Natural killer cell (primary cell): ENCODE measurements at regions not wholly inside any gene's neighbourhood (a gene's known extent, or its start where the extent isn't known, plus 50 kb on each side); places are given as distances from the start of the nearest gene placed in this dataset.

Experiments
- ATAC-seq, 3 donors: fragments of 150-1000 bp in 2 of 3; fragments of 200-7000 bp in 1 of 3; cut with Tn5 transposase; 1 replicate in 1 of 3; 2 replicates in 2 of 3; pipeline ENCODE4 v1.10.0; 2021; ENCODE audit warnings: mild to moderate bottlenecking in 2 of 3, moderate library complexity in 2 of 3
- DNase-seq, 2 donors: peaks; one replicate each; pipeline versions ENCODE4 v3.0.0 to v3.0.0-alpha.2; 2013 to 2021; ENCODE audit warnings: mixed read lengths in 1 of 2
- H3K27ac ChIP-seq: one replicate; pipeline ENCODE4 v1.5.1; 2013; ENCODE audit warnings: mild to moderate bottlenecking, low read length
- H3K27me3 ChIP-seq: one replicate; pipeline ENCODE4 v1.6.1; 2013; ENCODE audit warnings: low read length; ENCODE audit not compliant: control insufficient read depth, insufficient read depth
- H3K36me3 ChIP-seq: one replicate; pipeline ENCODE4 v1.6.1; 2013; ENCODE audit warnings: low read length; ENCODE audit not compliant: control insufficient read depth, insufficient read depth
- H3K4me1 ChIP-seq: one replicate; pipeline ENCODE4 v1.6.1; 2013; ENCODE audit warnings: low read length; ENCODE audit not compliant: control insufficient read depth, insufficient read depth
- H3K4me3 ChIP-seq: one replicate; pipeline ENCODE4 v1.5.1; 2013; ENCODE audit warnings: low read length
- H3K9me3 ChIP-seq: one replicate; pipeline ENCODE4 v1.6.1; 2013; ENCODE audit warnings: low read length; ENCODE audit not compliant: control insufficient read depth, insufficient read depth
- H3K27ac Mint-ChIP-seq, 2 donors: one replicate each; pipeline ENCODE4 v1.8.0; 2022; ENCODE audit warnings: mild to moderate bottlenecking in 2 of 2, mixed read lengths in 2 of 2, moderate library complexity in 1 of 2
- H3K27me3 Mint-ChIP-seq, 2 donors: one replicate each; pipeline ENCODE4 v1.8.0; 2022; ENCODE audit warnings: low read depth in 2 of 2, mixed read lengths in 2 of 2
- H3K36me3 Mint-ChIP-seq: one replicate; pipeline ENCODE4 v1.8.0; 2022; ENCODE audit warnings: mixed read lengths
- H3K4me1 Mint-ChIP-seq, 2 donors: one replicate each; pipeline ENCODE4 v1.8.0; 2022; ENCODE audit warnings: mixed read lengths in 2 of 2
- H3K4me3 Mint-ChIP-seq: one replicate; pipeline ENCODE4 v1.8.0; 2022; ENCODE audit warnings: mild to moderate bottlenecking, moderate library complexity, mixed read lengths
- H3K9me3 Mint-ChIP-seq, 2 donors: one replicate each; pipeline ENCODE4 v1.8.0; 2022; ENCODE audit warnings: mixed read lengths in 2 of 2
- CTCF ChIP-seq: fragments of 200-600 bp; IDR thresholded peaks from one replicate; pipeline ENCODE4 v1.8.0; 2022; ENCODE audit warnings: antibody characterized with exemption
- WGBS: methylation state at CpG from one replicate; pipeline ENCODE4 v1.1.7; 2013; ENCODE audit warnings: missing lambda C conversion rate; ENCODE audit not compliant: insufficient coverage; 5-methylcytosine and 5-hydroxymethylcytosine counted together
- intact Hi-C: fragments of 100-400 bp; cut with micrococcal nuclease; formaldehyde crosslinking; loops from one replicate; pipeline ENCODE4 v1.14.2; 2022

- intact Hi-C loops, result no loop called here
- no peak for TF ChIP-seq CTCF
- DNase-seq (peak; percentile 50 to 72), ATAC-seq (peak; percentile 67 to 79 (median 67))
- no peaks in the 10 kb centered on the region for H3K27me3 ChIP-seq
- Mint-ChIP-seq H3K27me3 (peaks cover 2 to 3% of the 10 kb centered on the region in 2 donors), H3K27ac (peak overlapping the region; percentile 56 to 86), H3K4me1 (peaks cover 38 to 63% of the 10 kb centered on the region in 2 donors), H3K4me3 (peak overlapping the region; percentile 21), H3K9me3 (peaks cover 0 to 8% of the 10 kb centered on the region in 2 donors), H3K36me3 (no peaks in the 10 kb centered on the region)
- peaks cover 81% of the 10 kb centered on the region for H3K4me1 ChIP-seq
- H3K36me3 ChIP-seq, result no peaks in the 10 kb centered on the region
- no peak overlapping the region for H3K4me3 ChIP-seq
- no peaks in the 10 kb centered on the region for H3K9me3 ChIP-seq
- H3K27ac ChIP-seq, result peak overlapping the region; percentile 87
- 52% methylated on average over 16 of the region's 17 CpGs for WGBS
Observed at GRCh38 chr1:25001125-25001915, 71.2 kb upstream of the RUNX3 start.

DNA sequence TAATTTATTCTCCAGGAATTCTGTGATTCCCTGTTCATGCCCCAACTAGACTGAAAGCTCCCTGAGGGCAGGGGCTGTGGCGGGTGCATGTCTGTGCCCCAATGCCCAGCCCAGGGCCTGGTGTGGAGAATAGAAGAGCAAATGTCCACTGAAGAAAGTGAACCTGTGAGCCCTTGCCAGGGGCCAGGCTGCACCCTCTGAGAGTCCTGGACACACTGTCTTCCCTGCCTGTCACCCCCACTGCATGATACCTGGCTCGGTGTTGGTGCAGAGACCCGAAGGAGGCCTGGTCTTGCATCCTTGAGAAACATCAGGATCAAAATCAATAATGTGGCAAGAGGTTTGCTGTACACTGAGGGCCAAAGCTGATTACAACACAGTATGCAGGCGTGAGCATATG is 69.8 kb upstream of the RUNX3 start:
- H3K4me3 Mint-ChIP-seq, result no peak overlapping the region
- no peak for TF ChIP-seq CTCF
- peak overlapping the region in 1 of 2 donors; percentile 65 for H3K27ac Mint-ChIP-seq
- 97% methylated on average over 4 of the region's 4 CpGs for WGBS
- Histone ChIP-seq H3K27ac (no peak overlapping the region), H3K27me3 (no peaks in the 10 kb centered on the region), H3K4me3 (no peak overlapping the region), H3K4me1 (peaks cover 84% of the 10 kb centered on the region), H3K36me3 (no peaks in the 10 kb centered on the region), H3K9me3 (no peaks in the 10 kb centered on the region)
- no peaks in the 10 kb centered on the region for H3K36me3 Mint-ChIP-seq
- no peaks in the 10 kb centered on the region for H3K27me3 Mint-ChIP-seq
- DNase-seq (no peak), ATAC-seq (no peak)
- H3K9me3 Mint-ChIP-seq, result peaks cover 0 to 8% of the 10 kb centered on the region in 2 donors
- intact Hi-C loops, result loop anchor here (5.0 kb wide), 1 partner anchor 38 kb away; no protein-coding TSS in a partner anchor
- H3K4me1 Mint-ChIP-seq, result peaks cover 46 to 70% of the 10 kb centered on the region in 2 donors

DNA sequence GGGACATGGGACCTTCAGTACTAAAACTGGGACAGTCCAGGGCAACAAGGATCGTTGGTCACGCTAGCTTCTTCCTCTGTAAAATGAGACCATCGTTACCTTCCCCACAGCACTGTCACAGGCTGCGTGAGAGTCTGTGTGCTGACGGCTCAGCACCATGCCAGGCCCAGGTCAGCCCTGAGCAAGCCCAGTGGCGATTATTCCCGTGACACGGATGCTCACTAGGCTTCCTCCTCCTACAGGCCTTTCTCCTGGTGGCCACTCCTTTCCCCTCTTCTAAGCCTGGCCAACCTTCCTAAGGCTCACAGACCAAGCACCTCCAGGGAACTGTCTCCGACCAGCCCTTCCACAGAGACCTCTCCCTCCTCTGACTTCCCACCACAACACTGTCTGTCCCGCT is 69.3 kb upstream of the RUNX3 start:
- peak overlapping the region; percentile 36 to 65 for H3K27ac Mint-ChIP-seq
- TF ChIP-seq CTCF, result no peak

More for the DNA sequence above, 69.3 kb upstream of the RUNX3 start:
- H3K4me1 ChIP-seq, result peaks cover 84% of the 10 kb centered on the region
- peaks cover 0 to 8% of the 10 kb centered on the region in 2 donors for H3K9me3 Mint-ChIP-seq
- 81% methylated on average over 10 of the region's 10 CpGs for WGBS
- peaks cover 46 to 67% of the 10 kb centered on the region in 2 donors for H3K4me1 Mint-ChIP-seq
- no peaks in the 10 kb centered on the region for H3K27me3 ChIP-seq
- DNase-seq, result no peak
- no peak overlapping the region for H3K4me3 ChIP-seq
- H3K9me3 ChIP-seq, result no peaks in the 10 kb centered on the region
- H3K27me3 Mint-ChIP-seq, result no peaks in the 10 kb centered on the region
- H3K4me3 Mint-ChIP-seq, result no peak overlapping the region
- H3K36me3 Mint-ChIP-seq, result no peaks in the 10 kb centered on the region
- H3K27ac ChIP-seq, result no peak overlapping the region
- ATAC-seq, result no peak
- no peaks in the 10 kb centered on the region for H3K36me3 ChIP-seq
- intact Hi-C loops, result loop anchor here (5.0 kb wide), 1 partner anchor 37 kb away; no protein-coding TSS in a partner anchor
